Endometrium (tissue), 2 donors: ENCODE measurements at regions not wholly inside any gene's neighbourhood (a gene's known extent, or its start where the extent isn't known, plus 50 kb on each side); places are given as distances from the start of the nearest gene placed in this dataset.

ENCODE experiments used
- FAIRE-seq: peaks from 2 replicates; lab custom pipeline; 2012; peaks lifted over from hg19 to GRCh38; lab: Jason Lieb, UNC
- donor health status: control.
- donor health status: control.

GRCh38 chr4:11264841-11265240, 163.9 kb downstream of the HS3ST1 start:
- no peak for FAIRE-seq

- no peak for FAIRE-seq
Measured at GRCh38 chr4:11264346-11264745, 164.3 kb downstream of the HS3ST1 start.

GRCh38 chr4:11263208-11263607, 165.5 kb downstream of the HS3ST1 start:
- no peak for FAIRE-seq

DNA sequence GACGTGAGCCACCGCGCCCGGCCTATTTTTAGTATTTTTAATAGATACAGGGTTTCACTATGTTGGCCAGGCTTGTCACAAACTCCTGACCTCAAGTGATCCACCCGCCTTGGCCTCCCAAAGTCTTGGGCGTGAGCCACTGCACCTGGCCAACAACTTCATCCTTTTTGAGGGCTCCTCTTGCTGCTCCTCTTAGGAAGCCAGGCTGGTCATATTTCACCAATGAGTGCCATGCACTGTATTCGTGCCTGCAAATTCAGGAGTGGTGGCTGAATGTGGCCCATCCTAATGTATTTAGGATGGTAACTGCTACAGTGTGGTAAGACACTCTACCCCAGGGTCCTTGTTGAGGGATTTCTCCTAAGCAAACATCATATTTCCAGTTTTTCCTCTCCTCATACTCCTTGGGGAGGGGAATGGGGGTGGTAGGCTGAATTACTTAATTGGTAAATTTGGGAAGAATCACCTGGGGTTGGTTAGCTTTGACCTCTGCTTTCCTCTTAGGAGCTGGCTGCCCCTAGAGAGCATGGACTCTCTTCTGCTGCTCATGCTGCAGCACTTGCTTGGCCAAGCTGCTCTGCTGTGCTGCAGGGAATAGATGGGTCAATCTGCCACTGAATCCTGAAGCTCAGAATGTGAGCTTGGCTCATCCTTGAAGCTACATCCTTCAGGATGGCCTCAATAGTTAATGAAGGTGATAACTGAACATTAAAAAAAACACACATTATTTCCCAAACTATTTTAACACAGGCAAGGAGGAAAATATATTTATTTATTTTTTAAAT, 167.4 kb downstream of the HS3ST1 start:
- no peak for FAIRE-seq

DNA sequence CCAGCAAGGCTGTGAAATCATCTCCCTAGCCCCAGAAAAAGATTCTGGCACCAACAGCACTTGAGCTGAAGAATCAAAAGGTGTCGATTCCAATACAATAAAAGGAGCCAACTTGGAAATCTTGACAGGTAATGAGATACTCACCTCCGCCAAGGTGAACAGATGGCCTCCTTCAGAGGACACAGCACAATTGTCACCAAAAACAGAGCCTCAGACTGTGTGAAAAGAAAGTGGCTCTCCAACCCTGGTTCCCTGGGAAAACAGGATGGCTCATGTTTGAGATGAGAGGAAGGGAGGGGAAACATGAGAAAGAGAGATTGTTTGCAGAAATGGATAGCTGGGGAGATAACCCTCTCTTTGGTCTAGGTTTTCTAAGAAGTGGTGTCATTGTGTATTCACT, 168.9 kb downstream of the HS3ST1 start:
- FAIRE-seq = no peak

DNA sequence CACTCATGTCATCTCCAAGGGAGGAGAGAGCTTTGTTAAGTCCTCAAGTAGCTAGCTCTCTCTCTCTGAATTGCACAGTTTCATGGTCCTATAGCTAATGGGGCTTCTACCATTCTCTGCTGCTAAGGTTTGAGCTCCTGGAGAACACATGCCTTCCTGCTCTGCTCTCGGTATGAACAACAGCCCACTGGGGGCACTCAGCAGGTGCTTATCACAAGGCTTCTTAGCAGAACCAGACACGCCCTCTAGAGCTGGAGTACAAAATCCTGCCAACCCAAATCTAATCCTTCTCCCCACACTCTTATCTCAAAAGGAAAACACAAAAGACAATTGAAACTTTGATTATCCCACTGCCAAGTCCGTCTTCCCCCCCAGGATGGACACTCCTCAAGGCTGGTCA, 176.5 kb downstream of the HS3ST1 start:
- no peak for FAIRE-seq

GRCh38 chr4:11250510-11250909, 178.2 kb downstream of the HS3ST1 start:
- no peak for FAIRE-seq

DNA sequence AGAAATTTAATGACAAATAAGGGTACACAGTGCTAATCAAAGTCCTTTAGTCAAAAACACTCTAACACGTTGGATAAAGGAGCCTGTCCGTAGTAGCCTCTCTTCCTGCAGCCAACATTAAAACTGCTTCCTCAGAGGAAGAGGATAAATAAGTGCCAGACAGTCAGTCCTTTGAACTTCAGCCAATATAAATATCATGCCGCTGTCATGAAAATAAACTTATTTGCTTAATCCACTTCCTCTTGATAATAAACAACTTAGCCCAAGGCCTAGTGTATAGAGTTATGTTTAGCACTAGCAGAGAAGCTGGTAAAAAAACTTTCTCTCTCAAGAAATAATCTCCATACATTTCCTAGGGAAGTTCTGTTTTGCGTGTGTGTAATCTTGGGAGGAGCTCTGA, 196.7 kb downstream of the HS3ST1 start:
- FAIRE-seq = no peak

DNA sequence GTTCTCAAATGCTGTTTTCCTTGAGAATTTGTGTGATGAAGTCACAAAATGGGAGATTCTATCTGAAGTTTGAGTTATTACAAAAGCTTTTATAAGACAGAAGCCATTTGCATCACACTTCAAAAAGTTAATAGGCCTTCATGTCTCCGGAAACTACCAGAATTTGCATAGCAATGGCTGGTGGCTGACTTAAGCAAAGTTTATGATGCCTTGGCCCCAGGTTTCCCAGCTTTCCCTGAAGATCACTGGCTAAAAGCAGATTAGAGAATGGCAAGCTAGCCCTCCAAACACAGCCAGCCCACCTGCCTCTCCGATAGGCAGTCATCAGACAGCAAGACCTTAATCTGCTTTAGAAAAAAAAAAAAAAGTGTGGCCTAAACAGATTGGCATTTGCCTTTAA, 197.8 kb downstream of the HS3ST1 start:
- no peak for FAIRE-seq

GRCh38 chr4:11228530-11228929, 200.2 kb downstream of the HS3ST1 start:
- no peak for FAIRE-seq

DNA sequence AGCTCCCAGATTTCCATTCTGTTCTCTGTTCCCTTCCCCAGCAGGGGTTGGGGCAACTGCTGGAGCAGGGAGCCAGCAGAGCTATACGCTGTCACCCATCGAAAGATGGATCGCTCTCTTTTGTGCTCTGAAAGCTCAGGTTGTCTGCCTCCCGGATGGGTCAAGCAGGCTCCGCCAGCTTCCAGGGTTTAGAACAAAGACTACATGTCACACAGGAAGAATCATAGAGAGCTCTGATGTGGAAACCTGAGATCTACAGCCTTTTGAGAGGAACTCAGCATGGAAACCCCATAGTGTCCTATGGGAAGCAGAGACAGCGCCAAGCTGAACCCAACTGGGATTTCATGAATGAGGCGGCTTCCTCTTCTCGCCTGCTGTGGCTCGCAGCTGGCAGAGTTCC, 205.4 kb downstream of the HS3ST1 start:
- FAIRE-seq = no peak

GRCh38 chr4:11218692-11219091, 210.0 kb downstream of the HS3ST1 start:
- FAIRE-seq = no peak

DNA sequence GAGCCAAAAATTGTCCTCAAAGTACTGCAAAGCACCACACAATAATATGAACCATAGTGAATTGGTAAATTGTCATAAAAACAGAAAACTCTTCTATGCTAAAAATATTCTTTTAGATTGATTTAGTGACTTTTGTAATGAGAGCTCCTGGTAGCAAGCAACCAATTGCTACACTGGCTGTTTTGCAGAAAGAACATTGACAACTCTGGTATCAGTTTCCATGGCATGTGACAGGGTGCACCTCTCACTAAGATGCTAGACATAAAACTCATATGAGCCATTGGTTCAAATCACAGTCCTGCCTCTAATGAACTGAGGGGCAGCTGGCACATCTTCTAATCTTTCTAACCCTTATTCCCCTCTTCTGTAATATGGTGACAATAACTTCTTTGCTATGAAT, 212.2 kb downstream of the HS3ST1 start:
- FAIRE-seq = no peak

- no peak for FAIRE-seq
Measured at GRCh38 chr4:11214281-11214680, 214.4 kb downstream of the HS3ST1 start.

GRCh38 chr4:11209826-11210225, 218.9 kb downstream of the HS3ST1 start:
- FAIRE-seq = no peak

- no peak for FAIRE-seq
Measured at GRCh38 chr4:11201256-11201655, 227.4 kb downstream of the HS3ST1 start.

- FAIRE-seq = no peak
Measured at GRCh38 chr4:11198516-11199305, 230.0 kb downstream of the HS3ST1 start.

GRCh38 chr4:11197631-11198341, 230.9 kb downstream of the HS3ST1 start:
- FAIRE-seq = no peak

- no peak for FAIRE-seq
Measured at GRCh38 chr4:11196927-11197522, 231.7 kb downstream of the HS3ST1 start.

DNA sequence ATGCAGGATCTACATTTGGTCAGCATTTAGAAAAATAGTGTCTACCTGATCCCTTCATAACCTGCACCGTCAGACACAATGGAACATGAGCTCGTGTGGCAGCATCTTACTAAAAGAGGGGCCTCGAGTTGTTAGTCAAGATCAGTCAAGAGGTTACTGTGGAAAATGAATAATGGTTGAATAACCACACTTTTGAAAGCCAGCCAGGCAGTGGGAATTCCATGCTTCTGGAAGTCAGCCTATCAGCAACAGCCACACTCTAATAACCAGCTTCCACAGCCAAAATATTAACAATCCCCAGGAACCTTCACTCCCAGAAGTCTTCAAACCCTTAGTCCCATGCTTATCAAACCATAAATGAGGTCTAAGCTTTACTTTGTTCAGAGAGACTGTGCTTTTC, 234.3 kb downstream of the HS3ST1 start:
- FAIRE-seq = no peak

DNA sequence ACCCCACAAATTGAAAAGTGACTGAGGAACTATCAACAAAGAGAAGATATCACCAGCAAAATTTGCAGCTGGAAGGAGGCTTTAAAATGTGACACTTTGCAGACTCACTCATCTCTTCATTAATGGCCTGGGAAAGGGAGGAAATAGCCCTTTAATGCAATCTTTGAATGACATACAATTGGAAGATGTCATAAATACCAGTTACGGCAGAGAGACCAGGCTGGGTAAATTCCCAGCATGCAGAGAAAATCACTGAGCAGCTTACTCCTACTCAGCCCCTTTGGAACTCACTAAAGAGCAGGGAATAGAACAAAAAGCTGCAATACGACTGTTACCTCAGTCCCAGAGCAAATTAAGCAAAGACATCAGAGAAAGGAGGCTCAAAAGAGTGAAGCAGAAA, 238.9 kb downstream of the HS3ST1 start:
- no peak for FAIRE-seq

GRCh38 chr4:11183356-11183740, 245.3 kb downstream of the HS3ST1 start:
- FAIRE-seq = no peak
